Stimulated activated CD8-positive, alpha-beta memory T cell treated with anti-CD3 and anti-CD28 coated beads, Interleukin-12 subunit alpha, Interleukin-12 subunit beta, amount 100 ng/mL, for 24 hours (primary cell): ENCODE measurements at regions not wholly inside any gene's neighbourhood (a gene's known extent, or its start where the extent isn't known, plus 50 kb on each side); places are given as distances from the start of the nearest gene placed in this dataset.
"Not testable (repeated sequence)": the region's sequence is repeated elsewhere in the genome, so short reads cannot be mapped to it uniquely, and the experiment has no call there.

Source experiments
- DNase-seq: peaks from one replicate; pipeline ENCODE4 v3.0.0-alpha.2; 2020; ENCODE audit errors: extremely low read depth

GRCh38 chr1:149157409-149157808, 54.1 kb upstream of the NBPF9 start:
- not testable (repeated sequence) for DNase-seq

- DNase-seq, result not testable (repeated sequence)
Measured at GRCh38 chr1:149158308-149158707, 55.0 kb upstream of the NBPF9 start.

GRCh38 chr1:149163063-149163444, 59.7 kb upstream of the NBPF9 start:
- not testable (repeated sequence) for DNase-seq

GRCh38 chr1:149174765-149175164, 71.4 kb upstream of the NBPF9 start:
- not testable (repeated sequence) for DNase-seq

GRCh38 chr1:149175812-149176211, 72.5 kb upstream of the NBPF9 start:
- DNase-seq, result not testable (repeated sequence)

GRCh38 chr1:149176453-149177316, 73.3 kb upstream of the NBPF9 start:
- DNase-seq, result not testable (repeated sequence)

GRCh38 chr1:149190742-149191141, 87.4 kb upstream of the NBPF9 start:
- DNase-seq, result not testable (repeated sequence)

GRCh38 chr1:149196651-149197050, 93.3 kb upstream of the NBPF9 start:
- DNase-seq, result not testable (repeated sequence)

- DNase-seq, result not testable (repeated sequence)
Measured at GRCh38 chr1:149200567-149200966, 97.2 kb upstream of the NBPF9 start.

- DNase-seq, result not testable (repeated sequence)
Measured at GRCh38 chr1:149202283-149202682, 98.9 kb upstream of the NBPF9 start.

- DNase-seq, result not testable (repeated sequence)
Measured at GRCh38 chr1:149204396-149204795, 101.0 kb upstream of the NBPF9 start.

- DNase-seq, result not testable (repeated sequence)
Measured at GRCh38 chr1:149208836-149209235, 105.5 kb upstream of the NBPF9 start.

GRCh38 chr1:149211757-149212420, 108.5 kb upstream of the NBPF9 start:
- not testable (repeated sequence) for DNase-seq

- not testable (repeated sequence) for DNase-seq
Measured at GRCh38 chr1:149212946-149213345, 109.6 kb upstream of the NBPF9 start.

- DNase-seq, result not testable (repeated sequence)
Measured at GRCh38 chr1:149213673-149214072, 110.3 kb upstream of the NBPF9 start.

- DNase-seq, result not testable (repeated sequence)
Measured at GRCh38 chr1:149218080-149218988, 115.0 kb upstream of the NBPF9 start.

GRCh38 chr1:149219539-149219938, 116.2 kb upstream of the NBPF9 start:
- DNase-seq, result not testable (repeated sequence)

GRCh38 chr1:149220463-149221074, 117.2 kb upstream of the NBPF9 start:
- DNase-seq, result not testable (repeated sequence)

- not testable (repeated sequence) for DNase-seq
Measured at GRCh38 chr1:149227933-149228665, 124.7 kb upstream of the NBPF9 start.
